B cell (primary cell): ENCODE measurements at regions not wholly inside any gene's neighbourhood (a gene's known extent, or its start where the extent isn't known, plus 50 kb on each side); places are given as distances from the start of the nearest gene placed in this dataset.

Experiments
- ATAC-seq: fragments of 200-7000 bp; cut with Tn5 transposase; one replicate; pipeline ENCODE4 v1.10.0; 2021; ENCODE audit warnings: low read depth, mild to moderate bottlenecking, moderate number of reproducible peaks, moderate library complexity
- CTCF ChIA-PET: fragments of 350-600 bp; sonication (Branson Sonifier 250); formaldehyde crosslinking; loops from one replicate; lab custom pipeline; 2021; ENCODE audit warnings: antibody characterized with exemption, inconsistent platforms; lab: Charles Lee
- POLR2A ChIA-PET: fragments of 350-600 bp; sonication (Branson Sonifier 250); formaldehyde crosslinking; loops from one replicate; lab custom pipeline; 2021; ENCODE audit warnings: antibody characterized with exemption; lab: Charles Lee
- DNase-seq: peaks from one replicate; pipeline ENCODE4 v3.0.0; 2013
- H2AFZ ChIP-seq: 2 replicates; pipeline ENCODE4 v1.6.1; 2012; ENCODE audit warnings: mild to moderate bottlenecking, low read depth, low read length; ENCODE audit not compliant: insufficient read depth, poor library complexity, severe bottlenecking
- H3K27ac ChIP-seq, 2 donors: 1 replicate in 1 of 2; 2 replicates in 1 of 2; pipeline ENCODE4 v1.5.1; 2012 to 2013; ENCODE audit warnings: low read length in 2 of 2, mild to moderate bottlenecking in 2 of 2, moderate library complexity in 1 of 2
- H3K27me3 ChIP-seq, 4 experiments: fragments of 200-600 bp in 1 of 4; sonication (generic) in 1 of 4; replicated peaks in 1 of 4; 1 replicate in 2 of 4; 2 replicates in 2 of 4; pipeline versions ENCODE4 v1.6.1 to v1.7.0; 2013 to 2016; ENCODE audit warnings: low read length in 3 of 4, mild to moderate bottlenecking in 2 of 4, mixed read lengths in 1 of 4, moderate library complexity in 1 of 4; ENCODE audit not compliant: insufficient read depth in 4 of 4, control insufficient read depth in 3 of 4; ENCODE audit errors: control extremely low read depth in 1 of 4
- H3K36me3 ChIP-seq, 2 experiments: replicated peaks in 1 of 2; 1 replicate in 1 of 2; 2 replicates in 1 of 2; pipeline versions ENCODE4 v1.6.1 to v1.7.1; 2013; ENCODE audit warnings: low read length in 1 of 2; ENCODE audit not compliant: insufficient read depth in 2 of 2, control insufficient read depth in 1 of 2; ENCODE audit errors: control extremely low read depth in 1 of 2, extremely low read depth in 1 of 2
- H3K4me1 ChIP-seq, 2 donors: fragments of 200-600 bp in 1 of 2; sonication (generic) in 1 of 2; 1 replicate in 1 of 2; 2 replicates in 1 of 2; pipeline versions ENCODE4 v1.5.1 to v1.6.1; 2013 to 2017; ENCODE audit warnings: low read length in 2 of 2; ENCODE audit not compliant: control insufficient read depth in 2 of 2, insufficient read depth in 2 of 2
- H3K4me2 ChIP-seq: replicated peaks from 2 replicates; pipeline ENCODE3; 2012; ENCODE audit warnings: mild to moderate bottlenecking, low read depth, low read length; ENCODE audit not compliant: poor library complexity, severe bottlenecking
- H3K4me3 ChIP-seq, 5 experiments: fragments of 200-600 bp in 1 of 5; sonication (generic) in 1 of 5; 1 replicate in 3 of 5; 2 replicates in 2 of 5; pipeline versions ENCODE4 v1.5.1 to v1.7.0; 2011 to 2016; ENCODE audit warnings: low read length in 4 of 5, mild to moderate bottlenecking in 4 of 5, low read depth in 2 of 5, control low read depth in 1 of 5, moderate library complexity in 1 of 5; ENCODE audit not compliant: insufficient read depth in 1 of 5; ENCODE audit errors: control extremely low read depth in 1 of 5, extremely low read depth in 1 of 5
- H3K79me2 ChIP-seq: fragments of 200-600 bp; sonication (generic); one replicate; pipeline ENCODE4 v1.6.0; 2016; ENCODE audit warnings: low read length; ENCODE audit not compliant: control insufficient read depth, insufficient read depth
- H3K9ac ChIP-seq: fragments of 200-600 bp; sonication (generic); 2 replicates; pipeline ENCODE4 v1.6.1; 2017; ENCODE audit warnings: mild to moderate bottlenecking, low read length, moderate library complexity
- H3K9me3 ChIP-seq, 3 donors: one replicate each; pipeline versions ENCODE4 v1.6.1 to v1.7.1; 2013; ENCODE audit warnings: low read length in 2 of 3; ENCODE audit not compliant: control insufficient read depth in 2 of 3, insufficient read depth in 1 of 3; ENCODE audit errors: control extremely low read depth in 1 of 3
- H4K20me1 ChIP-seq: 2 replicates; pipeline ENCODE4 v1.6.0; 2012; ENCODE audit warnings: mild to moderate bottlenecking, low read length; ENCODE audit not compliant: insufficient read depth, control insufficient read depth, poor library complexity, severe bottlenecking
- H3K27ac Mint-ChIP-seq: one replicate; pipeline ENCODE4 v1.8.0; 2021; ENCODE audit warnings: mixed read lengths
- H3K27me3 Mint-ChIP-seq: one replicate; pipeline ENCODE4 v1.8.0; 2021; ENCODE audit warnings: mixed read lengths
- H3K4me1 Mint-ChIP-seq: one replicate; pipeline ENCODE4 v1.8.0; 2021; ENCODE audit warnings: mixed read lengths
- H3K4me3 Mint-ChIP-seq: one replicate; pipeline ENCODE4 v1.8.0; 2021; ENCODE audit warnings: mixed read lengths
- H3K9me3 Mint-ChIP-seq: one replicate; pipeline ENCODE4 v1.8.0; 2022; ENCODE audit warnings: mixed read lengths; ENCODE audit not compliant: insufficient read depth
- CTCF ChIP-seq: fragments of 200-600 bp; IDR thresholded peaks from one replicate; pipeline ENCODE4 v1.8.0; 2022; ENCODE audit warnings: antibody characterized with exemption, mild to moderate bottlenecking
- EZH2 ChIP-seq: IDR thresholded peaks from 2 replicates; pipeline ENCODE4 v1.6.1; 2012; ENCODE audit warnings: borderline replicate concordance, low read depth, mild to moderate bottlenecking, moderate library complexity, low read length; ENCODE audit not compliant: insufficient read depth, poor library complexity, severe bottlenecking
- WGBS: methylation state at CpG from one replicate; pipeline ENCODE4 v1.1.5; 2013; ENCODE audit warnings: missing lambda C conversion rate; ENCODE audit not compliant: insufficient coverage; 5-methylcytosine and 5-hydroxymethylcytosine counted together
- intact Hi-C: fragments of 100-400 bp; cut with micrococcal nuclease; formaldehyde crosslinking; loops from one replicate; pipeline ENCODE4 v1.10.0; 2022

GRCh38 chr2:128580988-128581848, 262.6 kb upstream of the HS6ST1 start:
- Histone ChIP-seq H3K4me2 (no peak overlapping the region), H3K79me2 (no peaks in the 10 kb centered on the region), H3K4me1 (no peaks in the 10 kb centered on the region), H3K4me3 (no peak overlapping the region), H4K20me1 (no peaks in the 10 kb centered on the region), H3K27ac (no peak overlapping the region), H3K27me3 (no peaks in the 10 kb centered on the region), H3K9ac (no peak overlapping the region), H2AFZ (no peak overlapping the region), H3K36me3 (no peaks in the 10 kb centered on the region), H3K9me3 (peaks cover 0 to 3% (median 0%) of the 10 kb centered on the region in 3 donors)
- POLR2A ChIA-PET = no interaction called here
- no peaks in the 10 kb centered on the region for H3K27me3 Mint-ChIP-seq
- intact Hi-C loops = no loop called here
- no peak for DNase-seq
- 93% methylated on average over 5 of the region's 6 CpGs for WGBS
- no peak overlapping the region for H3K4me3 Mint-ChIP-seq
- TF ChIP-seq CTCF (no peak), EZH2 (no peak)
- CTCF ChIA-PET = no interaction called here
- H3K4me1 Mint-ChIP-seq = no peaks in the 10 kb centered on the region
- no peak for ATAC-seq
- H3K27ac Mint-ChIP-seq = no peak overlapping the region
- peaks cover 5% of the 10 kb centered on the region for H3K9me3 Mint-ChIP-seq

- no CpG with 5 or more reads among the region's 2 CpGs for WGBS
- Mint-ChIP-seq H3K9me3 (peaks cover 5% of the 10 kb centered on the region), H3K27me3 (no peaks in the 10 kb centered on the region), H3K27ac (no peak overlapping the region), H3K4me1 (no peaks in the 10 kb centered on the region), H3K4me3 (no peak overlapping the region)
- Histone ChIP-seq H3K9me3 (peaks cover 0 to 3% (median 0%) of the 10 kb centered on the region in 3 donors), H3K79me2 (no peaks in the 10 kb centered on the region), H4K20me1 (no peaks in the 10 kb centered on the region), H3K4me1 (no peaks in the 10 kb centered on the region), H3K4me2 (no peak overlapping the region), H3K27me3 (no peaks in the 10 kb centered on the region), H3K4me3 (no peak overlapping the region), H3K9ac (no peak overlapping the region), H3K27ac (no peak overlapping the region), H3K36me3 (no peaks in the 10 kb centered on the region), H2AFZ (no peak overlapping the region)
- no peak for TF ChIP-seq CTCF
- no peak for TF ChIP-seq EZH2
- intact Hi-C loops = no loop called here
- ChIA-PET CTCF (interaction anchor here (0.6 kb wide), 1 partner anchor 35 kb away, joined by 3 read pairs; no protein-coding TSS in a partner anchor), POLR2A (no interaction called here)
- DNase-seq = no peak
- ATAC-seq = no peak
Observed at GRCh38 chr2:128581849-128582244, 263.2 kb upstream of the HS6ST1 start.
